ENCODE measurements at regions not wholly inside any gene's neighbourhood (a gene's known extent, or its start where the extent isn't known, plus 50 kb on each side); places are given as distances from the start of the nearest gene placed in this dataset.

GRCh38 chr1:234968451-234968850 lies 160.2 kb downstream of the TOMM20 start:
- intact Hi-C loops (cut with DNase I), result no loop called here
- DNase-seq (ENCODE audit: low spot score), result no peak

DNA sequence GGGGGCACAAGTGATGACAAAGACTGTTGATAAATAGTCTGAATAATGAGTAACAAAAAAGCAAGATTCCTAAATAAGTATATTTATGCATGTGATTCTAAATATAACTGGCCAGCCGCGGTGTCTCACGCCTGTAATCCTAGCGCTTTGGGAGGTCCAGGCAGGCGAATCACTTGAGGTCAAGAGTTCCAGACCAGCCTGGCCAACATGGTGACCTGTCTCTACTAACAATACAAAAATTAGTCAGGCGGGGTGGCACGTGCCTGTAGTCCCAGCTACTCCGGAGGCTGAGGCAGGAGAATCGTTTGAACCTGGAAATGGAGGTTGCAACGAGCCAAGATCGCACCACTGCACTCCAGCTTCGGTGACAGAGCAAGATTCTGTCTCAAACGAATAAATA lies 161.5 kb downstream of the TOMM20 start:
- DNase-seq (ENCODE audit: low spot score), result no peak
- intact Hi-C loops (cut with DNase I), result no loop called here

- intact Hi-C loops (cut with DNase I), result no loop called here
- no peak for DNase-seq (ENCODE audit: low spot score)
These were observed 163.5 kb downstream of the TOMM20 start for GRCh38 chr1:234965111-234965510.

- no peak for DNase-seq (ENCODE audit: low spot score)
- intact Hi-C loops (cut with DNase I), result loop anchor here (5.0 kb wide), 2 partner anchors 47 to 352 kb away; partner anchors contain the start of gene IRF2BP2
These were observed 164.5 kb downstream of the TOMM20 start for GRCh38 chr1:234963904-234964702.

DNA sequence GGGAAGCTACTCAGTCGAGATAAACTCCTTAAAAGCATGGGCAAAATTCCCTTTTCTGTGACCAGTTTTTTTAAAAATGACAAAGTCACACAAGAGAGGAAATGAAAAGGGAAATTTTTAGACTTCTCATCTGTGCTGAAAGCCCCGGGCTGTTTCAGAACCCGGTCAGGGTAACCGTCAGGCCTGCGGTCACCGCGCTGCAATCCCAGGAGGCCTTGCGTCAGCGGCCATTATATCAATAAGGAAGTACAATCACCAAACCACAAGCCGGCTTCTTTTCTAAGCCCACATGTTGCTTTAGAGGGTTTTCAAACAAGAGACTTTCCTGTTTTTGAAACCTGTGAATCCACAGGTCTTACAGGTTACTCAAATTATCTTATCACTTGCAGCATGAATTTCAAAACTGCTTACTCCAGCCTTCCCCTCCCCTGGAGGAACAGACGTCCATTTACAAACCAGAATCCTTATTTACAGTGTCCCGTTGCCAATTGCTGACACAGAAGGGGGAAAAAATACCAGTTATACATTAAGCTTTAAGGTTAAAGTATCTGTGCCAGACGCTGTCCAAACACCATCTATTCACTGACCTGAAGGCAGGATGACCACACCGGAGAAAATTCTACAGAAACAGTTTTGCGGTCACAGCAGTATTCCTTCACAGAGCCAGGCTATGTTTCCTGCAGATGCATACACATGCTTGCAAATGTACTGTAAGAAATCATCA lies 165.3 kb downstream of the TOMM20 start:
- DNase-seq (ENCODE audit: low spot score), result peak; percentile 94
- intact Hi-C loops (cut with DNase I), result loop anchor here (5.0 kb wide), 2 partner anchors 46 to 351 kb away; partner anchors contain the start of gene IRF2BP2

DNA sequence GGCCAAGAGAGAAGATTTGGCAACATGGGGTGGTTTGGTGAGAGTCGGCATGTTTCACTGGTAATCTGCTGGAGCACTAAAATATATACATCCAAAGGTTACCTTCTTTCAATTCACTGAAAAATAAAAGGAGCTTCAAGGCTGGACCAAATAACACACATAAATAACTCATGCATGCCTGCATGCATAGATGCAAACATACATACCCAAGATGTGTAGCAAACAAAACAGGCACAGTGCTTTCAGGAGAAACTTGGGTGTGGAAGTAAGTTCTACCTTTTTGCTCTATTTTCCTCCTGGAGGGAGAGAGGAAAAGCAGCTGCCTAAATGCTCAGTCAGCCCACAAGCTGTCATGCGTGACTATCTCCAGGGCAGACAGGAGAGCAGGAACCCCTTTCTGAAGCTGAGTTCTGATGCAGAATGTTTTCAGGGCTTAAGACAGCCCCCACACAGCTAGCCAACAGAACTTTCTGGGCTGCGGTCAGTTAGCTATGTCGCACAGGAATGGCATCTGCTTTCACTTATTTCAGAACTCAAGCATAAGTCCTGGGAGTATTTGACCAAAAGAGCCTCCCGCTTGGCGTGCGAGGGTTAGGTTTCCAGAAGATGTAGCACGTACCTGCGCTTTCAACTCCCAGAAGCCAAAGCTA lies 166.2 kb downstream of the TOMM20 start:
- intact Hi-C loops (cut with DNase I), result loop anchor here (5.0 kb wide), 2 partner anchors 45 to 350 kb away; partner anchors contain the start of gene IRF2BP2
- no peak for DNase-seq (ENCODE audit: low spot score)

GRCh38 chr1:234961456-234962339 lies 166.9 kb downstream of the TOMM20 start:
- intact Hi-C loops (cut with DNase I), result loop anchor here (5.0 kb wide), 2 partner anchors 44 to 349 kb away; partner anchors contain the start of gene IRF2BP2
- no peak for DNase-seq (ENCODE audit: low spot score)

GRCh38 chr1:234960722-234961455 lies 167.7 kb downstream of the TOMM20 start:
- DNase-seq (ENCODE audit: low spot score), result no peak
- intact Hi-C loops (cut with DNase I), result loop anchor here (5.0 kb wide), 2 partner anchors 44 to 349 kb away; partner anchors contain the start of gene IRF2BP2

- no peak for DNase-seq (ENCODE audit: low spot score)
These were observed 169.7 kb downstream of the TOMM20 start for GRCh38 chr1:234958706-234959657.

GRCh38 chr1:234958066-234958705 lies 170.5 kb downstream of the TOMM20 start:
- DNase-seq (ENCODE audit: low spot score), result no peak
- intact Hi-C loops (cut with DNase I), result no loop called here

More at GRCh38 chr1:234958706-234959657, 169.7 kb downstream of the TOMM20 start:
- intact Hi-C loops (cut with DNase I), result no loop called here

- no peak for DNase-seq (ENCODE audit: low spot score)
- intact Hi-C loops (cut with DNase I), result no loop called here
These were observed 171.1 kb downstream of the TOMM20 start for GRCh38 chr1:234957330-234958065.

- DNase-seq (ENCODE audit: low spot score), result no peak
- intact Hi-C loops (cut with DNase I), result no loop called here
These were observed 171.8 kb downstream of the TOMM20 start for GRCh38 chr1:234956821-234957329.

- intact Hi-C loops (cut with DNase I), result no loop called here
- DNase-seq (ENCODE audit: low spot score), result peak; percentile 86
These were observed 173.4 kb downstream of the TOMM20 start for GRCh38 chr1:234955107-234955731.

- intact Hi-C loops (cut with DNase I), result no loop called here
- no peak for DNase-seq (ENCODE audit: low spot score)
These were observed 174.0 kb downstream of the TOMM20 start for GRCh38 chr1:234954613-234955012.

- DNase-seq (ENCODE audit: low spot score), result no peak
- intact Hi-C loops (cut with DNase I), result no loop called here
These were observed 174.8 kb downstream of the TOMM20 start for GRCh38 chr1:234953655-234954405.
